ENCODE measurements at regions not wholly inside any gene's neighbourhood (a gene's known extent, or its start where the extent isn't known, plus 50 kb on each side); places are given as distances from the start of the nearest gene placed in this dataset.

DNA sequence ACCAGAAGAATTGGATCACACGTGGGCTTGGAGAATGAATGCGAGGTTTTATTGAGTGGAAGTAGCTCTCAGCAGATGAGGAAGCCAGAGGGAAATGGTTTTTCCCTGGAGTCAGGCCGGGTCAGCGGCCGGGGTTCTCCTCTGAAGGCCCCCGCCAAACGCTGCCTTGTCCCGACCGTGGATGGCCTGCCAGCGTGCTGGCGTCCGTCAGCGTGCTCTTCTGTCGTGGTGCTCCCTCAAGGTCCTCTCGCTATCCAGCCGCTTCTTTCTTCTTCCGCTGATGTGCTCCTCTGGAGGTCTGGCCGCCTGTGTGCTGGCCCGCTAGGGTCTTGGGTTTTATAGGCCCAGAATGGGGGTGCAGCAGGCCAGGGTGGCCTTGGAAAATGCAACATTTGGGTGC lies 632.2 kb downstream of the TRAM1L1 start:
- Histone ChIP-seq H3K36me3 (no peaks in the 10 kb centered on the region), H3K27ac (no peak overlapping the region), H3K4me3 (no peak overlapping the region), H3K9me3 (no peaks in the 10 kb centered on the region), H3K4me1 (no peaks in the 10 kb centered on the region), H3K27me3 (no peaks in the 10 kb centered on the region)
- intact Hi-C loops (cut with DNase I) = no loop called here
- no peak for TF ChIP-seq POLR2AphosphoS5 (IDR thresholded peaks at IDR 0.05; ENCODE audit: insufficient read depth in 1 of 2, low read depth in 1 of 2)
- TF ChIP-seq, protein P1, sequence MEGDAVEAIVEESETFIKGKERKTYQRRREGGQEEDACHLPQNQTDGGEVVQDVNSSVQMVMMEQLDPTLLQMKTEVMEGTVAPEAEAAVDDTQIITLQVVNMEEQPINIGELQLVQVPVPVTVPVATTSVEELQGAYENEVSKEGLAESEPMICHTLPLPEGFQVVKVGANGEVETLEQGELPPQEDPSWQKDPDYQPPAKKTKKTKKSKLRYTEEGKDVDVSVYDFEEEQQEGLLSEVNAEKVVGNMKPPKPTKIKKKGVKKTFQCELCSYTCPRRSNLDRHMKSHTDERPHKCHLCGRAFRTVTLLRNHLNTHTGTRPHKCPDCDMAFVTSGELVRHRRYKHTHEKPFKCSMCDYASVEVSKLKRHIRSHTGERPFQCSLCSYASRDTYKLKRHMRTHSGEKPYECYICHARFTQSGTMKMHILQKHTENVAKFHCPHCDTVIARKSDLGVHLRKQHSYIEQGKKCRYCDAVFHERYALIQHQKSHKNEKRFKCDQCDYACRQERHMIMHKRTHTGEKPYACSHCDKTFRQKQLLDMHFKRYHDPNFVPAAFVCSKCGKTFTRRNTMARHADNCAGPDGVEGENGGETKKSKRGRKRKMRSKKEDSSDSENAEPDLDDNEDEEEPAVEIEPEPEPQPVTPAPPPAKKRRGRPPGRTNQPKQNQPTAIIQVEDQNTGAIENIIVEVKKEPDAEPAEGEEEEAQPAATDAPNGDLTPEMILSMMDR (IDR thresholded peaks at IDR 0.05) = no peak
- TF ChIP-seq POLR2A (IDR thresholded peaks at IDR 0.05) = no peak
- no peak for DNase-seq (ENCODE audit: extremely low spot score in 2 of 2)

DNA sequence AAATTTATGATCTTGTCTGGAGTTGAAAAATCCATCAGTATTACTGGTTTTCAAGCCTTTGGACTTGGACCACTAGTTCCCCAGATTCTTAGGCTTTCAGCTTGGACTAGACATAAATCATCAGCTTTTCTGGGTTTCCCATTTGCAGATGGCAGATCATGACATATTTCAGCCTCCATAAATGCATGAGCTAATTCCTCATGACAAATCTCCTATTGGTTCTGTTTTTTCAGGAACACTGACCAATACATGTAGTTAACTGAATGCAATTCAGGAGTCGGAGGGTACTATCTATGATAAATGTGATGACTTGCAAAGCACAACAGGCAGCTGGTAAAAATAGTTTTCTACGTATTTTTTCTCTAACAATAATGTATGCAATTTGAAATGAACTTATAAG lies 635.6 kb downstream of the TRAM1L1 start:
- DNase-seq (ENCODE audit: extremely low spot score in 2 of 2) = no peak
- Histone ChIP-seq H3K4me1 (no peaks in the 10 kb centered on the region), H3K27me3 (no peaks in the 10 kb centered on the region), H3K27ac (no peak overlapping the region), H3K4me3 (no peak overlapping the region), H3K9me3 (no peaks in the 10 kb centered on the region), H3K36me3 (no peaks in the 10 kb centered on the region)
- intact Hi-C loops (cut with DNase I) = no loop called here
- no peak for TF ChIP-seq POLR2A (IDR thresholded peaks at IDR 0.05)

DNA sequence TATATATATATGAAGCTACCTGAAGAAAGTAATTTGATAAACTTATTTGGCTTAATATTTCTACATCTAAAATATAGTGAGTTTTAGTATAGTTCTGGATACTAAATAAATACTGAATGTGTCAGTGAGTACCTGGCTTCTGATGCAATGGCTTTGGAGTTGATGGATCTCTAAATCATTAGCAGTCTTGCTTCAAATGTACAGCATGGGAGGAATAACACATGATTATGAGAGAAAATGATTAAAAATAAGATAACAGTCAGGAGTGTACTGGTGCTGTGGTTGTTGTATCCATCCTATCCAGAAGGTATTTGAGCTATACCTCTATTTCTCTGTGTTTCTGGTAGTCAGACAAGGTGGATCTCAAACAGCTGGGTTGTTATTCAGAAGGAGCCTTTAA lies 641.3 kb downstream of the TRAM1L1 start:
- Histone ChIP-seq H3K27ac (no peak overlapping the region), H3K27me3 (no peaks in the 10 kb centered on the region), H3K36me3 (no peaks in the 10 kb centered on the region), H3K4me1 (no peaks in the 10 kb centered on the region), H3K4me3 (no peak overlapping the region), H3K9me3 (no peaks in the 10 kb centered on the region)
- DNase-seq (ENCODE audit: extremely low spot score in 2 of 2) = no peak
- TF ChIP-seq POLR2A (IDR thresholded peaks at IDR 0.05) = no peak
- TF ChIP-seq, protein P1 (IDR thresholded peaks at IDR 0.05) = no peak
- no peak for TF ChIP-seq POLR2AphosphoS5 (IDR thresholded peaks at IDR 0.05; ENCODE audit: insufficient read depth in 1 of 2, low read depth in 1 of 2)
- intact Hi-C loops (cut with DNase I) = no loop called here

DNA sequence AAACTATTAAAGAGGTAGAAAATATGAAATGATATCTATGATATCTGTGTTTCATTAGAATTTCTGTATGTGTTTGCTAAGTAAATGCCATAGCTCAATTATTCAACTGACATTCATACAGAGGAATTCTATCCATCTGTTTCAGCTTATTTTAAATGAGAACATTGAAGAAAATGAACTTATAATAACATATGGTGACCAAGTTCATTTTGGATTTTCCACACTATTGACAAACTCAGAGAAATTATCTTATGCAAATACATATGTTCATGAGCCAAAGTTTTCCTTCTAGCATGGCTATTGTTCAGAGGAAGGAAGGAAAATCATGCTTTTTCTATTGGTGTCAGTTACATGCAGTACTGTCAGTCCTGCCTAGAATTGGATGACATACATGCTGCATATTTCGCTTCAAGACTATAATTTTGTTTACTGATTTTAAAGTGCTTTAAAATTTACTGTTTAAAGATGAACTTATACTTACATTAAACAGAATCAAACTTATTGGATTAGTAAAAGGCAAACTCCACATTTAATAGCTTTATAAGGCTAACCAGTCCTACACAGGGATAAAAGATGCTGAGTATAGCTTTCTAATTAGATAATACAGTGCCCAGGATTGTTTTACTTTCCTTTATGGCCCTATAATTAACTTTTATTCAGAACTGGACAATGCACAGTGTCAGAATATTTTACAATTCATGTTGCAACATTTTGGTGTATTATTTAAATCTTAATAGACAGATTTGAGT lies 646.2 kb downstream of the TRAM1L1 start:
- no peak overlapping the region for H3K4me3 ChIP-seq
- H3K27ac ChIP-seq = no peak overlapping the region
- intact Hi-C loops (cut with DNase I) = no loop called here
- no peak for DNase-seq (ENCODE audit: extremely low spot score in 2 of 2)
- H3K9me3 ChIP-seq = no peaks in the 10 kb centered on the region
- H3K36me3 ChIP-seq = no peaks in the 10 kb centered on the region
- TF ChIP-seq POLR2A (IDR thresholded peaks at IDR 0.05) = no peak
- TF ChIP-seq, protein P1 (IDR thresholded peaks at IDR 0.05) = no peak
- TF ChIP-seq POLR2AphosphoS5 (IDR thresholded peaks at IDR 0.05; ENCODE audit: insufficient read depth in 1 of 2, low read depth in 1 of 2) = no peak
- H3K27me3 ChIP-seq = no peaks in the 10 kb centered on the region
- no peaks in the 10 kb centered on the region for H3K4me1 ChIP-seq

DNA sequence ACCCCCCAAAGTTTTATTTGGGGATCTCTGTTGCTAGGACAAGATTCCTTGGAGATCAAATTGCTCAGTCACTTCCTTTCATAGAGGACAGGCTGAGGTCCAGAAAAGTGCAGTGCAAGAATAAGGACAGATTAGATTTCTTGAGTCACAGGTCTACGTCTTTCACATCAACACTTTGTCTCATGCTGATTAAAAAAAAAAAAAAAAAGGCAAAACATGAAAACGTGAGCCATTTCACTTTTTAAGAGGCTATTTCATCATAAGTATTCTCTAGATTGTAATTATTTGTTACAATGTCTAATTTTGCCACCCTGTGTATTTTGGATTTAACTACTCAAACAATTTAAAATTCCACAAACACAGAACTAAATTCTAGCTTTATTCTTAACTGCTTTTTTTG lies 647.0 kb downstream of the TRAM1L1 start:
- DNase-seq (ENCODE audit: extremely low spot score in 2 of 2) = no peak
- H3K9me3 ChIP-seq = no peaks in the 10 kb centered on the region
- no peak overlapping the region for H3K27ac ChIP-seq
- no peaks in the 10 kb centered on the region for H3K27me3 ChIP-seq
- intact Hi-C loops (cut with DNase I) = no loop called here
- H3K4me3 ChIP-seq = no peak overlapping the region
- H3K4me1 ChIP-seq = no peaks in the 10 kb centered on the region
- TF ChIP-seq, protein P1 (IDR thresholded peaks at IDR 0.05) = no peak
- TF ChIP-seq POLR2A (IDR thresholded peaks at IDR 0.05) (no peak), POLR2AphosphoS5 (IDR thresholded peaks at IDR 0.05; ENCODE audit: insufficient read depth in 1 of 2, low read depth in 1 of 2) (no peak)
- H3K36me3 ChIP-seq = no peaks in the 10 kb centered on the region

All from vagina (tissue), 2 donors.